ENCODE measurements at regions not wholly inside any gene's neighbourhood (a gene's known extent, or its start where the extent isn't known, plus 50 kb on each side); places are given as distances from the start of the nearest gene placed in this dataset.
A peak's percentile ranks its signal among the peaks of the same experiment; 100 is the strongest.
"Not testable (repeated sequence)": the region's sequence is repeated elsewhere in the genome, so short reads cannot be mapped to it uniquely, and the experiment has no call there.

- DNase-seq, result not testable (repeated sequence)
Observed at GRCh38 chr9:6103911-6104310, 88.5 kb upstream of the RANBP6 start.

DNA sequence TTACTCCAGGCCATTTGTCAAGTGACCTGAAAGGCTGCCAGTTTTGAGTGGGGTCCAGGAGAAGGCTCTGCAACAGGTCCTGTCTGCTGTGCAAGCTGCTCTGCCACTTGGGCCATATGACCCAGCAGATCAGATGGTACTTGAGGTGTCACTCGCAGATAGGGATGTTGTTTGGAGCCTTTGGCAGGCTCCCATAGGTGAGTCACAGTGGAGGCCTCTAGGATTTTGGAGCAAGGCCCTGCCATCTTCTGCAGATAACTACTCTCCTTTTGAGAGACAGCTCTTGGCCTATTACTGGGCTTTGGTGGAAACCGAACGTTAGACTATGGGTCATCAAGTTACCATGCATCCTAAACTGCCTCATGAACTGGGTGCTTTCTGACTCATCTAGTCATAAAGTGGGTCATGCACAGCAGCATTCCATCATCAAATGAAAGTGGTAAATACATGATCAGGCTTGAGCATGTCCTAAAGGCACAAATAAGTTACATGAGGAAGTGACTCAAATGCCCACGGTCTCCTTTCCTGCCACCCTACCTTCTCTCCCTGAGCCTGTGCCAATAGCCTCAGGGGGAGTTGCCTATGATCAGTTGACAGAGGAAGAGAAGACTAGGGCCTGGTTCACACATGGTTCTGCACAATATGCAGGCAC is 87.0 kb upstream of the RANBP6 start:
- DNase-seq, result peak; percentile 7

GRCh38 chr9:6101725-6102124 is 86.3 kb upstream of the RANBP6 start:
- not testable (repeated sequence) for DNase-seq

DNA sequence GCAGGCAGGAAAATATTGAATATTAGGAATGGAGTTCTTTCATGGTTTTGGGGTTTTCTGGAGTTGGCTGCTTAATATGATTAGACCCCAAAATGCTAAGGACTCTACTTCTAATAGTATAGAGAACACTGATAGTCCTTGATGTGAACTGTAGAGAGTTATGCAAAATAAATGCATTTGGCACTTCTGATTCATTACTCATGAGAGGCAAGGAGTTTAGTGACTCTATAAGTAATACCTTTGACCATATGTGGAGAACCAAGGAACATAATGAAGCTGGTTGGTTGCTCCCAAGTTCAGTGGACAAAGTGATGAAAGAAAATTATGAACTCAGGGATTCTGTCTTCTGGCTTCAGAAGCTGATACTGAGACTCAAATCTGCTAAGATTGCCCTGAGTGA is 83.9 kb upstream of the RANBP6 start:
- DNase-seq, result not testable (repeated sequence)

GRCh38 chr9:6098431-6098830 is 83.0 kb upstream of the RANBP6 start:
- no peak for DNase-seq

DNA sequence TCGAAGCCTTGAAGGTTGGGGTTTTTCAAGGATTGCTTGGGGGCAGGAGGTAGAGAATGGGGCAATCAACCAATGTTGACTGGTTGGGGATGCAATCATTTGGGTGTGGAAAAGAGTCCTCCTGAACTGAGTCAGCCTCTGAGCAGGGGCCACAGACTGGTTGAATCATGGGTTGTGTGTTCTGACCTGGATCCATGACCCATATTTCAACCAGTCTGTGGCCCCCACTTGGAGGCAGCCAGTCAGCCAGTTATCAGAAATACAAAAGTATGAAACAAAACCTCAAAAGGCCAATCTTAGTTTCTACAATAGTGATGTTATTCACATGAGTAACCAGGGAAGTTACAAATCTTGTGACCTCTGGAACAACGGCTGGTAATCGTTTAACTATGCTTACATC is 81.4 kb upstream of the RANBP6 start:
- peak; percentile 40 for DNase-seq

DNA sequence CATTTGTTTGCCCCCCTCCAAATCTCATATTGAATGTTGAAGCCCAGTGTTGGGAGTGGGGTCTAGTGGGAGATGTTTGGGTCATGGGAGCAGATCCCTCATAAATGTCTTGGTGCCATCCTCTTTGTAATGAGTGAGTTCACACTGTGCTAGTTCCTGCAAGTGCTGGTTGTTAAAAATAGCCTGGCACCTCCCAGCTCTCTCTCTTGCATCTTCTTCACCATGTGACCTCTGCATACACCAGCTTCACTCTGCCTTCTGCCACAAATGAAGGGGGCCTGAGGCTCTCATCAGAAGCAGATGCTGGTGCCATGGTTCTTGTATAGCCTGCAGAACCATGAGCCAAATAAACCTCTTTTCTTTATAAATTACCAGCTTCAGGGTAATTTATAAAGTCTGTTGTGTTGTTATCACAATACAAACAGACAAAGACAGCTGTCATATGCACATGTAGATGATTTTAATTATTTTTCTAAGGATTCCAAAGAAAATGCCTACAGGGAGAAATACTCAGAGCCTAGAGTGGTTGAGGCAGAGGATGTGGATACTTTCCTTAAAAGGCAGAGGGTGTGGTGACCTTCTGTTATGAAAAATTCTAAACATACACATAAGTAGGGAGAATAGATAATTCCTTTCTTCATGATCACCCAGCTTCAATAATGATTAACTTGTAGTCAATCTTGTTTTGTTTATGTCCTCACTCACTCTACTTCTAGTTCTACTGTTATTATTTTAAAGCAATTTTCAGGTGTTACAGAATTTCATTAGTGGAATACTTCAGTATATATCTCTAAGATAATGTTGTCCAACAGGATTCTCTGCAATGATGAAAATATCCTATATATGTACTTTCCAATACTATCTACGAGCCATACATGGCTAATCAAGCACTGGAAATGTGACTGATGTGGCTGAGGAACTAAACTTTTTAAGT is 75.1 kb upstream of the RANBP6 start:
- DNase-seq, result no peak

GRCh38 chr9:6089300-6089699 is 73.9 kb upstream of the RANBP6 start:
- no peak for DNase-seq

DNA sequence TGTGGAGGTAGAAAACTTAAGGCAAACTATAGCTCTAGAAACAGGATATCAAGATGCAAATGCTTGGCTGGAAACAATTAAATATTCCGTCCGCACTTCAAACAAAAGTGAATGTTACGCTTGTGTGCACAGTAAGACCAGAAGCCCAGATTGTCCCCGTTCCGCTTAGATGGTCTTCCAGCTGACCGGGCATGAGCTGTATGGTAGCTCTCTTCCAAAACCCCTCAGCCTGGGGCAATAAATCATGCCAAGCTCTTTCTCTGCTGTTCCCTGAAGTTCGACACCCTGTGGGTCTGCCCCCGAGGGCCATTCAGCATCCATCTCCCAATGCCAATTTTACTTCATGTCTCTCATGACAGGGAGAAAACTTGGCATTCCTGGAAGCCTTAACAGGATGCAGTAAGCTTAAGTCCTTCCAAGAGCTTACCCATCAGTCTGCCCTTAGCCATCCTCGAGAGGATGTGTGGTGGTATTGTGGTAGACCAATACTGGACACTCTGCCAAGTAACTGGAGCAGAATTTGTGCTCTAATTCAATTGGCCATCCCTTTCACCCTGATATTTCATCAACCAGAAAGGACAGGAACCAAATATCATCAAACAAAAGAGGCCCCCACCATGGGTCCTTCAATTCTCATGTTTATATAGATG is 70.7 kb upstream of the RANBP6 start:
- no peak for DNase-seq

GRCh38 chr9:6080154-6080716 is 64.8 kb upstream of the RANBP6 start:
- DNase-seq, result peak; percentile 73

- no peak for DNase-seq
Observed at GRCh38 chr9:6079386-6079785, 64.0 kb upstream of the RANBP6 start.

GRCh38 chr9:6078382-6079105 is 63.1 kb upstream of the RANBP6 start:
- DNase-seq, result no peak

DNA sequence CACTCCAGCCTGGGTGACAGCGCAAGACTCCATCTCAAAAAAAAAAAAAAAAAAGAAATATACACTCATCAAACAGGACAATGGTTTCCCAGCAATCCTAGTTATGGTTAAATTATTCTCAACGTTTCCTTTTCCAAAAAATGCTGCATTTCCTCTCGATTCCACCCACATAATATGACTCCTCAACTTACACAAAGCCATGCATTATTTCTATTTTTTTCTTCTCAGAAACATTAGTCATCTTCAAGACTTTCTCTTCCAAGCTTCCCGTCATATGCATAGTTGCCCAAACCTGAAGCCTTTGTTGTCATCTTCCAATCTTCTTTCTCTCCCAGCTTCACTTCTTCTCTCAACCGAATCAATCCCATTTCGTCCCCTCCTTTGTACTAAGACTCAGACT is 61.4 kb upstream of the RANBP6 start:
- no peak for DNase-seq

DNA sequence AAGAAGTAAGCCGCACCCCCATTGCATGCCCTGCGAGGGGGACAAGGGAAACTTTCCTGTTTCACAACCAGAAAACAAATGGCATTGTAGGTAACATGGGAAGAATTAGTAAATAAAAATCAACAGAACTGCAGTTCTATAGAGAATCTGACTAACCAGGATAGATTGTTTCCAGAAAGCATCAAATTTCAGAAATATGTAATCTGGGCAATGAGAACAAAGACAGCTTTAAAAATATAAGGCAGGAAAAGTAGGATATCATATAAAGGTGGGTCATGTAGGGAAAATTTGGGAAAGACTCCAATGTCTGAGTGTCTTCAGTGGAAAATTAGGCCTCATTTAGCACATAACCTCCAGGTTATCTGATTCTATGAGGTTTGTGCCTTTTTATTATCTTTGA is 58.3 kb upstream of the RANBP6 start:
- DNase-seq, result no peak

- no peak for DNase-seq
Observed at GRCh38 chr9:6072865-6073264, 57.4 kb upstream of the RANBP6 start.

- no peak for DNase-seq
Observed at GRCh38 chr9:6072453-6072852, 57.0 kb upstream of the RANBP6 start.

- no peak for DNase-seq
Observed at GRCh38 chr9:6068983-6069382, 53.6 kb upstream of the RANBP6 start.

- no peak for DNase-seq
Observed at GRCh38 chr9:6067426-6067825, 52.0 kb upstream of the RANBP6 start.

All from stimulated activated CD4-positive, alpha-beta T cell treated with anti-CD3 and anti-CD28 coated beads, Interleukin-1b, Interleukin-23, amount 100 ng/mL, for 48 hours (primary cell).